GM12801 (cell line): ENCODE measurements at regions not wholly inside any gene's neighbourhood (a gene's known extent, or its start where the extent isn't known, plus 50 kb on each side); places are given as distances from the start of the nearest gene placed in this dataset.

Source experiments
- CTCF ChIP-seq: IDR thresholded peaks from one replicate; pipeline ENCODE4 v1.5.1; 2011; ENCODE audit warnings: control low read depth; ENCODE audit not compliant: insufficient read length; ENCODE audit errors: extremely low read depth

GRCh38 chr2:234702731-234703225, 205.9 kb upstream of the ARL4C start:
- TF ChIP-seq CTCF: no peak

GRCh38 chr2:234701841-234702240, 205.0 kb upstream of the ARL4C start:
- no peak for TF ChIP-seq CTCF

- no peak for TF ChIP-seq CTCF
Measured at GRCh38 chr2:234701421-234701820, 204.5 kb upstream of the ARL4C start.

- TF ChIP-seq CTCF: no peak
Measured at GRCh38 chr2:234699456-234699855, 202.6 kb upstream of the ARL4C start.

- TF ChIP-seq CTCF: no peak
Measured at GRCh38 chr2:234695981-234696380, 199.1 kb upstream of the ARL4C start.

- TF ChIP-seq CTCF: no peak
Measured at GRCh38 chr2:234694244-234695013, 197.5 kb upstream of the ARL4C start.

- no peak for TF ChIP-seq CTCF
Measured at GRCh38 chr2:234691968-234692955, 195.4 kb upstream of the ARL4C start.
